HG02852 (cell line): ENCODE measurements at regions not wholly inside any gene's neighbourhood (a gene's known extent, or its start where the extent isn't known, plus 50 kb on each side); places are given as distances from the start of the nearest gene placed in this dataset.

ENCODE experiments used
- ATAC-seq: cut with Tn5 transposase; IDR thresholded peaks from one replicate; pipeline ENCODE4 v1.9.1; 2021; ENCODE audit warnings: mild to moderate bottlenecking, moderate library complexity; ENCODE audit not compliant: unreplicated experiment

- ATAC-seq, result no peak
These were observed 198.8 kb downstream of the FAT3 start for GRCh38 chr11:92423115-92424034.

DNA sequence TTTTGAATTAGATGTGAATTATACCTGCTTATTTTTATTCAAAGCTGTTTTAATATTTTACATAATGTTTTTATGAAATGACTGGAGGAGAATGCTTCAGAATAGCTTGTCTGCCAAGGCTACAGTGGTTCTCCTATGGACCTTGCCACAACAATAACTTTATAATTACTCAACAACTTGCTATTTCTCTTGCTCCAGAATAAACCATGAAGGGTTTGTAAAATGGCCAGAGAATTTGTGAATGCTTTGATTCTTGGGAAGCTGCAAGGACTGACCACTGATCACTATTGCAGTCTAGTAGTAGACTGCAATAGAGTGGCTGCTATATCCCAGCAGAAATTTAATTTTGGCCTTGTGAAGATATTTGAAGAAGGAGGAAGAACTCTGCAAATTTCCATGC, 199.7 kb downstream of the FAT3 start:
- ATAC-seq, result no peak

DNA sequence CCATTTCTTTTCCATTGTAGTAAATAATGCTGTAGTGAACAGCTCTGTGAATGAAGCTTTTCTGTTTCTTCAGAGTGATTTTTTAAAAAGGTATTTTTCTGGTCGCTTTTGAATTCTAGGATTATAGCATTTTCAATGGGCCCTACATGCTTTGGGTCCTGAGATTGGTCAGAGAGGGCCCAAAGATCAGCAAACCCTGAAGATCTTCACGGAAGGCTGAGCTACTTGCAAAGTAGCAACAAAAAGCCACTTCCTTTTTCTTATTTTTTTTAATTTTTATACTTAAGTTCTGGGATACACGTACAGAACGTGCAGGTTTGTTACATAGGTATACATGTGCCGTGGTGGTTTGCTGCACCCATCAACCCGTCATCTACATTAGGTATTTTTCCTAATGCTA, 200.5 kb downstream of the FAT3 start:
- peak; percentile 70 for ATAC-seq

DNA sequence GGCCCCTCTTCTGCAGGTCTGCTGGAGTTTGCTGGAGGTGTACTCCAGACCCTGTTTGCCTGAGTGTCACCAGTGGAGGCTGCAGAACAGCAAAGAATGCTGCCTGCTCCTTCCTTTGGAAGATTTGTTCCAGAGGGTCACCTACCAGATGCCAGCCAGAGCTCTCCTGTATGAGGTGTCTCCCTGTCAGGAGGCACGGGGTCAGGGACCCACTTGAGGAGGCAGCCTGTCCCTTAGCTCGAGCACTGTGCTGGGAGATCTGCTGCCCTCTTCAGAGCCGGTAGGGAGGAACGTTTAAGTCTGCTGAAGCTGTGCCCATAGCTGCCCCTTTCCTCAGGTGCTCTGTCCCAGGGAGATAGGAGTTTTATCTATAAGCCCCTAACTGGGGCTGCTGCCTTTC, 207.9 kb downstream of the FAT3 start:
- ATAC-seq, result no peak

GRCh38 chr11:92436034-92436920, 211.7 kb downstream of the FAT3 start:
- no peak for ATAC-seq

DNA sequence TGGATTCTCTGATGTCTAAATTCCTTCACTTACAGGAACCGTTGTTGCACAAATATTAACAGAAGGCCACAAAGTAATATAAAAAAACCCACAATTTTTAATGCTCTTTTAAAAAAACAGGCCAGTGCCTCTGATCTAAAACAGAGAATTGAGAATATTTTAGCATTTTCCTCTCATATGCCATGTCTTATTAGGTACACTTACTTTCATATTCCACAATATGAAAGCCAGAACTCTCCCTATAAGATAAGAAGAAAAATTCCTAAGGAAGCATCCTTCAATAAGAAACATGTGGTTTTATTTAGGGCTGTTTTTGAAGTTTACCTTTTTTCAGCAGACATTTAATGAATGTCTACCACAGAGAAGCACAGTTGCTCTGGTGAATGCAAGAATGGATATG, 214.5 kb downstream of the FAT3 start:
- no peak for ATAC-seq

DNA sequence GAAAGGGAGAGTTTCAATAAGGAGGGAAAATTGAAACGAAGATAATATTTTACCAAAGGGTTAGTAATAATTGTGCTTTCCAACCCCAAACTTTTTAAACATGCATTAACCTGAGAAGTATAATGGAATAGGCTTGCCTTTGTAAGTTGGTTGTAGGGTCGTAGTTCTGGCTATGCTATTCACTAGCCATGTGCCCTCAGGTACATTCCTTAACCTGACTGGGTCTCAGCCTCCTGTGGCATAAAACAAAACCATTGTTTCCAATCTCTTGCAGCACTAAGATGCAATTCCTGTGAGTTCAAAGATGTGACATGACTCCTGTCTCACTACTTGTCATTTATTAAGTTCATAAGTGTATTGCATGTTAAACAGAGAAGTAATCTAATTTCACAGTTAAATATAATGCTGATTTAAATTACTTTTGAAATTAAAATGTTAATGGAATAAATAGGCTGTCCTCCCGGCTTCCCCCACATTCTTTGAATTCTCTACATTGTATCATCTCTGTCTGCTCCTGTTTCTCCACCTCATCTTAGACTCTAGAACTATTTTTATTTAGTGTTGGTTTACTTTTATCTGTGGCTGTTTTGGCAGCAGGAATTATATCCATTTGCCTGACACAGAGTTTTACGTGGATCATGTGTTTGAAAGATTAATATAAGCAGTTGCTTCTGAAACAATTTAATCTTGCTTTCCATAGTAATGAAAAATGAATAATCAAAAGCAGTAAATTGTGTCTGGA, 216.3 kb downstream of the FAT3 start:
- no peak for ATAC-seq

GRCh38 chr11:92441443-92441726, 216.8 kb downstream of the FAT3 start:
- no peak for ATAC-seq

DNA sequence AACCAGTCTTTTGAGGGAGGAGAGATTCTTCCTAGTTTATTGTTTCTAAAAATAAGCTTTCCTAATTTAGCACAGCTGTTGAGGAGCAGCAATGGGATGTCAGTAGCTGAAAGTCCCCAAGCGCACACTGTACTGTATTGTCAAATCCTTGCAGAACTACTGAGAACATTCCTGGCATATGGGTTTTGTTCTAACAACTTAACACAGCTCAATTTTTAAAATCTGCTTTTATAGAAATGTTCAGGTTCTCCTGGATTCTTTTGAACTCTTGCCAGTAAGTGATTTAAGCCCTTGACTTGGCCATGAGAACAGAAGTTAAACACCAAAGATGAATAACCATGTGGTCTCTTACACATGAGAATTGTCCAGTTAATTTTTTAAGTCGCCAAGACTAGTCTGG, 218.6 kb downstream of the FAT3 start:
- ATAC-seq, result no peak

- ATAC-seq, result no peak
These were observed 223.0 kb downstream of the FAT3 start for GRCh38 chr11:92447586-92447985.

DNA sequence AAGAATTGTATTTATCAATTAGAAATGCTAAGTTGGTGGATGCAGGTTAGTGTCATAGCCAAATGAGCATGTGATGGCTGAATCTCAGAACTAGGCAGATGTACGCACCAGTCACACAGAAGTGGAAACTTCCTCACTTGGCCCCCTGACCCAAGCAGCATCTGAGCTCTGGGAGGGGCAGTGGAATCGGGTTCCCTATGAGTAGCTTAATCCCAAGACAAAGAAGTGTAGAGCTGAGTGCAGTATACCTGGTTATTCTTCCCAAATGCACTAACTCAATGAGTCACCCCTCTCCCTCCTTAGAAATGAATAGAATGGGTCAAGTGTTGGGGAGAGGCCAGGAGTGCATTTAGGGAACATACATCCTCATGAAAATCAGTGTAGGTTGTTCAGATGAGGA, 224.6 kb downstream of the FAT3 start:
- ATAC-seq, result no peak

DNA sequence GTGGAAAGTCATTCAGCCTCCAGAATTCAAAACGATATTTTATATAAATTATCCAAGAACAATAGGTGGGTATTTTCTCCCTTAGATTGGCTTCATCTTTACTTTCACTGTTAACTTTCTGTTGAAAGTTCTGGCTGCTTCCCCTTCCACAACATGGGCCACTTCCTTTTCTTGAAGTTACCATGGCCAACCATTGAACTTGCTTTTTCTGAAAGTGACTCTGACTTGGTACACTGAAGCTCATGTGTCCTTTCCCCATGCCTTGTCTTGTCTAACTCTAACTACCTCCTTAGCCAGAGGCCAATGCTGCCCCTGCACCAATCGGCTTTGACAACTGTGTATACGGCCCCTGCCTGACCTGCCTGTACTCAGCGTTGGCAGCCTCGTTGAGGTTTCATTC, 225.2 kb downstream of the FAT3 start:
- no peak for ATAC-seq

DNA sequence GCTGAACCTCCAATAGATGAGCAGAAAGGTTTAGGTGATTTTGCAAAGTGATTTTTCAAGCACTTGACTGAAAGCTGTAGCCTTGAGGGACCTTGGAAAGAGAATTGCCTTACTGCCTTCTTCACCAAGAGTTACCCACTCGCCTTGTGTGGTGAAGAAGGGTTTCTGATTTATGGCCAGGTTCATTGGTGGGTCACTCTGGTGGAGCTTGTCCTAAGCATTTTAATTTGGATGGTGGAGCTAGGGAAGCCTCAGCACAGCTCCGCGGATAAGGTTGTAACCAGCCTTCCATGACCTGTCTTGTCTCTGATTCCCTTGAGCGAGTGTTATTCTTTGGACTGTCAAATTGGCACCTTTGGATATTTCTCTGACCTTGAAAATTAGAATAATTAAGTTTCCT, 226.4 kb downstream of the FAT3 start:
- ATAC-seq, result no peak

DNA sequence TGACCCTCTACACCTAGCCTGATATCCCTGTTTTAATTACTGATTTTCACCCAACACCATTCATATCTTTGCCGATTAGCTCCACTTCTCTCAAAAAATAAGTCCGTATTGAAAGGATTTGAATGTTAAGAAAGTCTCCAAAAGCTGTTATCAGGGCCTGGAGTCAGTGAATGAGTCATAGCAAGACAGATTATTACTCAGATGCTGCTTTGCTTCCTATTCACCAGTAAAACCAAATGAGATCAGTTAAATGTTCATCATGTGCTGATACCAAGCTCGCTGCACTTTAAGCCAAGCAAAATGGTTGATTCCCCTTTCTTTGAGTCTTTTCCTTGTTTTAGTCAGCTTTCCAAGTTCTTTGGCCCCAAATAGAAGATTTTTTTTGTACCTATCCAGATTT, 228.4 kb downstream of the FAT3 start:
- ATAC-seq, result peak; percentile 92

DNA sequence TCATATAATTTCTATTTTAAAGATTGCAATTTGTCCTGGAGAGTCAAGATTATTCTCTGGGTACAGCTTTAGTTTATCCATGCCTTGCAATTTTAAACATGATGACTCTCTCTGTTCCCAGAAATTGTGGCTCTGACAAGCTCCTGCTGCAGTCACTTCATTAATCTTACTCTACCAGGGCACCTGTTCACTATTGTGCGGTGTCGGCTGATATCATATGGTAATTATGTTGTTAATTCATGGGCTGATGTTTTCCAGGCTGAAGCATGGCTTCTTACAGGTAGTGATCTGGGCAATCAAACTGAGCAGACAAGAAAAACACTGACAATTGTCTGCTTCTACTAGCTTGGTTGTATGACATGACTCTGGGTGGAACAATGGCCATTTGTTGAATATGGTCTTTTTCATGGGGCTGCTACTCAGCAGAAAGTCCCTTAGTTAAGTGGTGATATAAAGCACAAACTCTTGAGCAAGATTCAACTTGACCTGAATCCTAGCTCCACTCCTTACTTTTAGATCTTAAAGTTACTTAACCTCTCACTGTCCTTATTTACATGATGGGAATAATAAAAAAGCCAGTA, 230.7 kb downstream of the FAT3 start:
- no peak for ATAC-seq

GRCh38 chr11:92457250-92457649, 232.6 kb downstream of the FAT3 start:
- ATAC-seq, result no peak

- ATAC-seq, result no peak
These were observed 233.9 kb downstream of the FAT3 start for GRCh38 chr11:92458486-92458885.

DNA sequence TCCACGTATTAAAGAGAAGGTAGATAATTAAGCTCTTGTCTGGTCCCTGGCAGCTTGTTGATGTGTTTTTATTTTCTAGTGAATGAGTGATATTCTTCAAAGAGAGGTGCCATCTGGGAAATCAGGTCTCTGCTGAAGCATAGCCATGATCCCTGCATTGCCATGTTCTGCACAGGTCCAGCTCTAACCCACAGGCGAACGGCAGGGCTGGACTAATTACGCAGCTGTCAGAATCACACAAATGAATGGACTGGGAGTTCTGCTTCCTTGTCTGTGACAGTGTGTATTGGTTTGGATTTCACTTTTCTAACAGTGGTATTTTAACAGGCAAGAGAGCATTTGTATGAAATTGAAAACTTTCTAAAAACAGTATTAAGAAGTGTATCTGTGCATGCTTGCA, 235.6 kb downstream of the FAT3 start:
- no peak for ATAC-seq

GRCh38 chr11:92461447-92461846, 236.8 kb downstream of the FAT3 start:
- ATAC-seq, result no peak

DNA sequence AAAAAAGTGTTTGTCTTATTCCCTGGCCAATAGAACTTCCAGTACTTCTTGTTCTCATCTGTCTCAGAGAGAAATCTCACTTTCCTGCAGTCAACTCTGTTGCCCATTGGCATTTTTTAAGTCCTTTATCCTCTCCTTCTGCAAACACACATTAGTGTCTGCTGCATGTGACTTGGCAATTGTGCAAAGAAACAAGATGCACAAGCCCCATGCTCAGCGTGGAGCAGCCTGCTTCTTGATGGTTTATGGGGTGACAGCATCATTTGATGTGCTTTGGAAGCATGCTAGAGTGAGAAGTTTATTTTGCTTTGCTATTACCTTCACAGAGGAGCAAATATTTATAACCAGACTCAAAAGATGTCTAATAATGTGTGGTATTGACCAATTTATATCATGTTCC, 238.2 kb downstream of the FAT3 start:
- no peak for ATAC-seq

- no peak for ATAC-seq
These were observed 240.2 kb downstream of the FAT3 start for GRCh38 chr11:92464822-92465221.
